ENCODE measurements at regions not wholly inside any gene's neighbourhood (a gene's known extent, or its start where the extent isn't known, plus 50 kb on each side); places are given as distances from the start of the nearest gene placed in this dataset.

- TF ChIP-seq CTCF (IDR thresholded peaks at IDR 0.05; ENCODE audit: low read depth, low read length) (no peak), EZH2phosphoT487 (IDR thresholded peaks at IDR 0.05; ENCODE audit: low read depth) (no peak)
These were observed 125.9 kb downstream of the EBLN2 start for GRCh38 chr3:73187328-73187727.
